ENCODE measurements at regions not wholly inside any gene's neighbourhood (a gene's known extent, or its start where the extent isn't known, plus 50 kb on each side); places are given as distances from the start of the nearest gene placed in this dataset.

- FAIRE-seq (no peak), DNase-seq (ENCODE audit: low read depth, low spot score) (no peak)
- H3K4me1 ChIP-seq (ENCODE audit: control insufficient read depth, extremely low read depth, insufficient read depth, low read length): no peaks in the 10 kb centered on the region
- H2AFZ ChIP-seq (ENCODE audit: low read depth, low read length): no peak overlapping the region
- H3K4me3 ChIP-seq (replicated peaks in 1 of 3; ENCODE audit: insufficient read depth in 1 of 3, low read depth in 1 of 3, low read length in 3 of 3): no peak overlapping the region
- ChIA-PET CTCF (interaction anchor here (0.7 to 8.3 kb wide), 3 partner anchors 69 to 128 kb away, joined by 3 to 271 read pairs (median 4); no protein-coding TSS in a partner anchor), POLR2A (no interaction called here)
- H3K79me2 ChIP-seq (ENCODE audit: control insufficient read depth, insufficient read depth, low read length): no peaks in the 10 kb centered on the region
- H3K27ac ChIP-seq (ENCODE audit: insufficient read depth, low read depth, low read length): no peak overlapping the region
- intact Hi-C loops (cut with micrococcal nuclease) (no loop called here), dilution Hi-C loops (cut with MboI; ENCODE audit: extremely low pct_ligation_motif_present, low sequenced_read_pairs) (no loop called here)
- peaks cover 7 to 10% of the 10 kb centered on the region in 2 experiments for H3K27me3 ChIP-seq (ENCODE audit: control insufficient read depth in 2 of 2, insufficient read depth in 2 of 2, low read length in 2 of 2)
- H3K4me2 ChIP-seq (ENCODE audit: insufficient read depth, low read length): no peak overlapping the region
- TF ChIP-seq GATA2 (IDR thresholded peaks at IDR 0.05; ENCODE audit: insufficient read depth, insufficient read length, low read depth, low read length) (no peak), FOS (IDR thresholded peaks at IDR 0.05; ENCODE audit: borderline replicate concordance, insufficient read depth, low read length) (no peak), POLR2AphosphoS5 (IDR thresholded peaks at IDR 0.05; ENCODE audit: insufficient read depth, low read depth, low read length) (no peak), MYC (IDR thresholded peaks at IDR 0.05; ENCODE audit: low read depth, low read length) (no peak), JUN (IDR thresholded peaks at IDR 0.05; ENCODE audit: borderline replicate concordance, insufficient read depth, insufficient read length, low read depth) (no peak), EZH2 (IDR thresholded peaks at IDR 0.05; ENCODE audit: borderline replicate concordance, low read depth, low read length, severe bottlenecking) (no peak), MAX (IDR thresholded peaks at IDR 0.05; ENCODE audit: insufficient read depth, insufficient read length) (no peak), CTCF (IDR thresholded peaks at IDR 0.05; ENCODE audit: extremely low read depth in 1 of 2, insufficient read depth in 1 of 2, low read depth in 1 of 2, low read length in 2 of 2) (no peak), POLR2A (IDR thresholded peaks at IDR 0.05; ENCODE audit: low read depth, low read length) (no peak)
- H3K9me1 ChIP-seq (replicated peaks; ENCODE audit: control insufficient read depth, extremely low read depth, insufficient read depth, low read length): no peaks in the 10 kb centered on the region
- no peaks in the 10 kb centered on the region for H4K20me1 ChIP-seq (replicated peaks; ENCODE audit: control insufficient read depth, extremely low read depth, insufficient read depth, low read length)
- no peak overlapping the region for H3K9ac ChIP-seq (replicated peaks; ENCODE audit: extremely low read depth, insufficient read depth, low read length)
- H3K36me3 ChIP-seq (ENCODE audit: control insufficient read depth in 2 of 2, extremely low read depth in 1 of 2, insufficient read depth in 2 of 2, low read length in 2 of 2): no peaks in the 10 kb centered on the region
- H3K9me3 ChIP-seq (replicated peaks; ENCODE audit: control insufficient read depth, insufficient read depth, low read length): no peaks in the 10 kb centered on the region
- no TSS peak for BruUV-seq (replicated peaks)
These were observed 63.5 kb upstream of the DMRTB1 start for GRCh38 chr1:53395671-53396215.

Data from endothelial cell of umbilical vein (primary cell).